ENCODE measurements at regions not wholly inside any gene's neighbourhood (a gene's known extent, or its start where the extent isn't known, plus 50 kb on each side); places are given as distances from the start of the nearest gene placed in this dataset.

DNA sequence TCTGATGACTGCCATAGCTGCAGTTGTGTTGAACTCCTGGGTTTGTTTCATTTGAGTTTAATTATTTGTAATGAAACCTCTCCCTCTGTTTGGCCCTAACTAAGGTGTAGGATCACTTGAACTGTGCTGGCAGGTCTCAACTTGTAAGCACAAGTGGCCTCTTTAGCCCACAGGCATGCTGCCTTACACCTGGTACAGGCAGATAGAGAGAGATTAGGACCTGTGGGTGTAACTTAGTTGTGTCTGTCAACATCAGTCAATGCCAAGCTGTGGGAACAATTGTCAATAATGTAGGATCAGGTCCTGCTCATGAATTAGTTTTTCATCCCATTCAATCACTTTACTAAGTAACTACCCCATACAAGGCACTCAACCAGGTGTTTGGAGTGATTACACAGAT lies 263.0 kb upstream of the G2E3 start:
- Histone ChIP-seq H3K36me3 (ENCODE audit: insufficient read depth, low read length) (no peaks in the 10 kb centered on the region), H3K9me3 (ENCODE audit: low read length) (no peaks in the 10 kb centered on the region), H3K4me3 (ENCODE audit: low read length) (no peak overlapping the region)

DNA sequence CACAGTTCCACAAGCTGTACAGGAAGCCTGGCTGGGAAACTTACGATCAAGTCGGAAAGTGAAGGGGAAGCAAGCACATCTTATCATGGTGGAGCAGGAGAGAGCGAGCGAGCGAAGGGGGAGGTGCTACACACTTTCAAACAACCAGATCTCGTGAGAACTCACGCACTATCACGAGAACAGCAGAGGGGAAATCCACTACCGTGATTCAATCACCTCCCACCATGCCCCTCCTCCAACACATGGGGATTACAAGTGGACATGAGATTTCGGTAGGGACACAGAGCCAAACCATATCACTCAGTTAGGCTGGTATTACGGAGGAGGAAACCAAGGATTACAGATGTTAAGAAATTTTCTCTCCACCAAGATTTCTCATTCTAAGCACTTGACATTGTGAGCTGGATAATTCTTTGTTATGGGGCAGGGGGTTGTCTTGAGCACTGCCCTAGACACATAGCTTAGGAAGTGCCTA lies 262.0 kb upstream of the G2E3 start:
- Histone ChIP-seq H3K27me3 (ENCODE audit: insufficient read depth, low read length) (no peaks in the 10 kb centered on the region), H3K4me3 (ENCODE audit: low read length) (no peak overlapping the region), H2AFZ (ENCODE audit: low read depth, low read length) (no peak overlapping the region), H3K36me3 (ENCODE audit: insufficient read depth, low read length) (no peaks in the 10 kb centered on the region), H3K4me1 (ENCODE audit: insufficient read depth, low read length) (peaks cover 5% of the 10 kb centered on the region), H3K9me3 (ENCODE audit: low read length) (no peaks in the 10 kb centered on the region)

More for the DNA sequence above, 263.0 kb upstream of the G2E3 start:
- H3K4me1 ChIP-seq (ENCODE audit: insufficient read depth, low read length) = peaks cover 5% of the 10 kb centered on the region
- H2AFZ ChIP-seq (ENCODE audit: low read depth, low read length) = no peak overlapping the region
- no peaks in the 10 kb centered on the region for H3K27me3 ChIP-seq (ENCODE audit: insufficient read depth, low read length)

DNA sequence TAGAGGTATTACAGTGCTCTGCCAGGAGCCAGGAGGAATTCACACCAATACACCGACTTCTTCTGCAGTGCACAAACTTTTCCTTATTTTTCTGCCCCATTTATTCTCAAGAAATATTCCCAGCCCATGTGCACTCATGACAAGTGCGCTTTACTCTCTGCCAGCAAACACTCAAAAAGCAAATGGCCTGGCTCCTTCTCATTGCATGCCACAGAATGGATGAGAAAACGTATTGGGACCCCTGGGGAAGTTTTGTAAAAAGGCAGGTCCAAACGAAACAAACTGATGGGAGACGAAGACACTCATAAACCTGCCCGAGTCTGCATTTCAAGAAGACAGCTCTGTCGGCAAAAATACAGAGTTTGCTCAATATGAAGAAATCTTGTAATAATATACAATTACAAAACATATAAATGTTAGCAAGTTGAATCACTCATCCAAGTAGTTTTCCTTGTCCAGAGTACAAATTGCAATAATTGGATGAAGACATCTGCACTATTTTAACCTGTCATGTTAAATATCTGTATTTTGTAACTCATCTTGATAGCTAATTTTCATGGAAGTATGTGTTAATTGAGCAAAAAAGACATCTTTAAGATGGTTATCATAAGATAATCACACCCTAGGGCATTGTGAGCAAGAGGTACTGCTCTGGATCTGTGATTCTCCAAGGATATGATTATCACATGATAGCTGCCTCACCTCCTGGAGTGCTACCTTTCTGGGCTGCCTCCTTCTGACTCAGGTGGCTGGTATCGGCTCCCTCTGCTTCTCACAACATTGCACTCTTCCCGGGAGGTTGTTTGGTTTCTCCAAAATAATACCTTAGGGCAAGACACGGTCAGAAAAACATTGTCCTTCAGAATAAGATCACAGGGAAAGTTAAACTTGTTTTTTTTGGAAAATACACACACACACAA lies 260.8 kb upstream of the G2E3 start:
- no peak overlapping the region for H2AFZ ChIP-seq (ENCODE audit: low read depth, low read length)
- no peaks in the 10 kb centered on the region for H3K9me3 ChIP-seq (ENCODE audit: low read length)
- H3K27me3 ChIP-seq (ENCODE audit: insufficient read depth, low read length) = no peaks in the 10 kb centered on the region
- no peak overlapping the region for H3K4me3 ChIP-seq (ENCODE audit: low read length)
- H3K36me3 ChIP-seq (ENCODE audit: insufficient read depth, low read length) = no peaks in the 10 kb centered on the region
- peaks cover 5% of the 10 kb centered on the region for H3K4me1 ChIP-seq (ENCODE audit: insufficient read depth, low read length)

DNA sequence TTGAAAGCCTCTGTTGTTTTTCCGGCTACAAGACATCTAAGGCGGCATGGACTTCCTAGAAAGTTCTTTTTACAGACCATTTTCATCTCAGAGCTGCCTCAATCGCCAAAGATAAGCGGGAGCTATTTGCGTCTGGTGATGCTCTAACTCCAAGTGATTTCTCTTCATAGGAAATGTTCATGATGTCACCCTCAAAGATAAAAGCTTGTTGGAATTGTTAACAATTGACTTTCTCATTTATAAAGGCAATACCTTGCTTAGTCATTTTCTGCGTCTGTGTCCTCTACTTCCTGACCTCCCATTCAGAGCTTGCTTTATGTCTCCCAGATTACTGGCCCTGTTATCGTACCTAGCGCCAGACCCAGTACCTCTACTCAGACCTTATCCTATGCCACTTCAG lies 259.0 kb upstream of the G2E3 start:
- Histone ChIP-seq H2AFZ (ENCODE audit: low read depth, low read length) (no peak overlapping the region), H3K36me3 (ENCODE audit: insufficient read depth, low read length) (no peaks in the 10 kb centered on the region), H3K4me1 (ENCODE audit: insufficient read depth, low read length) (peaks cover 6% of the 10 kb centered on the region), H3K4me3 (ENCODE audit: low read length) (no peak overlapping the region), H3K9me3 (ENCODE audit: low read length) (no peaks in the 10 kb centered on the region), H3K27me3 (ENCODE audit: insufficient read depth, low read length) (no peaks in the 10 kb centered on the region)

- no peaks in the 10 kb centered on the region for H3K9me3 ChIP-seq (ENCODE audit: low read length)
- H3K4me3 ChIP-seq (ENCODE audit: low read length) = no peak overlapping the region
- H3K27me3 ChIP-seq (ENCODE audit: insufficient read depth, low read length) = no peaks in the 10 kb centered on the region
- peaks cover 12% of the 10 kb centered on the region for H3K4me1 ChIP-seq (ENCODE audit: insufficient read depth, low read length)
- no peak overlapping the region for H2AFZ ChIP-seq (ENCODE audit: low read depth, low read length)
- no peaks in the 10 kb centered on the region for H3K36me3 ChIP-seq (ENCODE audit: insufficient read depth, low read length)
These were observed 255.6 kb upstream of the G2E3 start for GRCh38 chr14:30303350-30303749.

- H3K4me1 ChIP-seq (ENCODE audit: insufficient read depth, low read length) = peaks cover 7% of the 10 kb centered on the region
- no peak overlapping the region for H2AFZ ChIP-seq (ENCODE audit: low read depth, low read length)
- H3K27me3 ChIP-seq (ENCODE audit: insufficient read depth, low read length) = no peaks in the 10 kb centered on the region
- no peak overlapping the region for H3K4me3 ChIP-seq (ENCODE audit: low read length)
- H3K36me3 ChIP-seq (ENCODE audit: insufficient read depth, low read length) = no peaks in the 10 kb centered on the region
- no peaks in the 10 kb centered on the region for H3K9me3 ChIP-seq (ENCODE audit: low read length)
These were observed 253.6 kb upstream of the G2E3 start for GRCh38 chr14:30305346-30305745.

DNA sequence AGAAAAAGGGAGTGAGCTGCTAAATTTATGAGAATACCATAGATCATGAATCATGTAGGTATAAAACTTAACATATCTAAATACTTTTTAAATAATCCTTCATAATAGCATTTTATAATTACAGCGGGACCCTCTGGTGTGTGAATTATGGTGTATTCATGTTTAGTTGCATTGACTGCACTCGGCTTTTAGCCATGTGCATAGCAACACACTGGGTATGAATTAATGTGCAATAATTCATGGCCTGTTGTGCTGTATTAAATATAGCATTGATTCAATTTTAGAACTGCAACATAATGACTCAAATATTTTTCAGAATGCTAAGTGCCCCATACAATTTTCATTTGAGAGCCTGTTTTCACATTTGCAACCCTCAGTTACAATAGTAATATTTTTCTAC lies 249.6 kb upstream of the G2E3 start:
- no peaks in the 10 kb centered on the region for H3K9me3 ChIP-seq (ENCODE audit: low read length)
- no peaks in the 10 kb centered on the region for H3K36me3 ChIP-seq (ENCODE audit: insufficient read depth, low read length)
- no peak overlapping the region for H3K4me3 ChIP-seq (ENCODE audit: low read length)
- no peaks in the 10 kb centered on the region for H3K27me3 ChIP-seq (ENCODE audit: insufficient read depth, low read length)
- H2AFZ ChIP-seq (ENCODE audit: low read depth, low read length) = no peak overlapping the region
- H3K4me1 ChIP-seq (ENCODE audit: insufficient read depth, low read length) = peaks cover 7% of the 10 kb centered on the region

- Histone ChIP-seq H3K4me1 (ENCODE audit: insufficient read depth, low read length) (no peaks in the 10 kb centered on the region), H2AFZ (ENCODE audit: low read depth, low read length) (no peak overlapping the region), H3K4me3 (ENCODE audit: low read length) (no peak overlapping the region), H3K27me3 (ENCODE audit: insufficient read depth, low read length) (no peaks in the 10 kb centered on the region), H3K9me3 (ENCODE audit: low read length) (no peaks in the 10 kb centered on the region), H3K36me3 (ENCODE audit: insufficient read depth, low read length) (no peaks in the 10 kb centered on the region)
These were observed 246.7 kb upstream of the G2E3 start for GRCh38 chr14:30312214-30312613.

DNA sequence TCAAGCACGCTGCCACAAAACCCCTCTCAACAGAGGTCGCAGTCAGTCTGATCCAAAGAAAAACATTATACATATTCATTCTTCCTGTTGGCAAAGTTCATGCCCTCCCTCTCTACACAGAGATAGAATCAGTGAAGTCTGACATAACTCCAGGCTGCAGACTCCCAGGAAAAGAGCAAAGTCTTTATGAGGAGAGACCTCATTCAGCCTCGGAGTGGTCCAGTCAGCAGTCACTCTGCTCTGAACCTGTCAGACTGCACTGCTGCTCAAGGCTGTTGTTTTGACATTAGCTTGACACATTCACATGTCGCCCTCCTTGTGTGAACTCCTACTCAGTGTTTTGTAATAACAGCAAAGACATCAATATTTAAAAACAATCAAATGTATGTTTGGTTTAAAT lies 241.2 kb upstream of the G2E3 start:
- Histone ChIP-seq H3K9me3 (ENCODE audit: low read length) (no peaks in the 10 kb centered on the region), H3K4me3 (ENCODE audit: low read length) (no peak overlapping the region), H3K27me3 (ENCODE audit: insufficient read depth, low read length) (no peaks in the 10 kb centered on the region), H3K4me1 (ENCODE audit: insufficient read depth, low read length) (peaks cover 5% of the 10 kb centered on the region), H2AFZ (ENCODE audit: low read depth, low read length) (no peak overlapping the region), H3K36me3 (ENCODE audit: insufficient read depth, low read length) (no peaks in the 10 kb centered on the region)

- Histone ChIP-seq H3K36me3 (ENCODE audit: insufficient read depth, low read length) (no peaks in the 10 kb centered on the region), H3K9me3 (ENCODE audit: low read length) (no peaks in the 10 kb centered on the region), H3K4me1 (ENCODE audit: insufficient read depth, low read length) (peaks cover 1% of the 10 kb centered on the region), H3K4me3 (ENCODE audit: low read length) (no peak overlapping the region), H3K27me3 (ENCODE audit: insufficient read depth, low read length) (no peaks in the 10 kb centered on the region), H2AFZ (ENCODE audit: low read depth, low read length) (no peak overlapping the region)
These were observed 236.1 kb upstream of the G2E3 start for GRCh38 chr14:30322819-30323218.

DNA sequence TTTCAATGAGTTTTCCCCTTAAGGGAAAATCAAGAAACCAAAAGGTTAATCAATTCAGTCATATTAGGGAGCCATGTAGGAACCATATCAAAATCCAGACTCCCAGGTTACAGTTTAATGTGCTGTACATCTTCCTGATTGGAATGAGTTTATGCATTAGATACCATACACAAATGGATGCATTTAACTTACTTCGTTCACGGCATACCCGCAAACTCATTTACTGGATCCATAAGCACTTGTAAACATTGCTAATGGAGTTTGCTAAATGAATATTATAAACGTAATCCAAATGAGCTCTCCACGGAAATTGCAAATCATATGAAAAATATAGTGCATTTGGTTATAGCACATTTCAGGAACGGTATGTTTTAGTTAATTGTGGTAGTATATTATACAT lies 228.9 kb upstream of the G2E3 start:
- no peaks in the 10 kb centered on the region for H3K9me3 ChIP-seq (ENCODE audit: low read length)
- H3K36me3 ChIP-seq (ENCODE audit: insufficient read depth, low read length) = no peaks in the 10 kb centered on the region
- no peak overlapping the region for H3K4me3 ChIP-seq (ENCODE audit: low read length)
- H3K4me1 ChIP-seq (ENCODE audit: insufficient read depth, low read length) = no peaks in the 10 kb centered on the region
- no peak overlapping the region for H2AFZ ChIP-seq (ENCODE audit: low read depth, low read length)
- H3K27me3 ChIP-seq (ENCODE audit: insufficient read depth, low read length) = no peaks in the 10 kb centered on the region

DNA sequence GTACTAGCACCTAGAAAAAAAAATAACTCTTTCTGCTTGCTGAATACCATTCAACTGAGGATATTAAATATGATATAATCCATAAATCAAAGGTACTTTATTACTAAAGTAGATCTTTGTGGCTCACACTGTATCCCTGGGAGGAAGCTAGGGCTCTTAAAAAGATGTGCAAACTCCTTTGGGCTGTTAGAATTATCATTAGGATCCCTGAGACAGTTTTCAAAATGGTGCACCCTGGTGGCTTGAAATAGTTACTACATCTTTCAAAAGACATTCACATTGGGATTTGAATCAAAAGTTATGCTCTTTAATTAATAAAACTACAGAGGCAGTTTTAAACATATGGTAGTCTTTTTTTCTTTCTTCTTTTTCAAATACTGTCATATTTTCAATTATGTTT lies 228.5 kb upstream of the G2E3 start:
- Histone ChIP-seq H3K9me3 (ENCODE audit: low read length) (no peaks in the 10 kb centered on the region), H3K4me1 (ENCODE audit: insufficient read depth, low read length) (no peaks in the 10 kb centered on the region), H2AFZ (ENCODE audit: low read depth, low read length) (no peak overlapping the region), H3K4me3 (ENCODE audit: low read length) (no peak overlapping the region), H3K36me3 (ENCODE audit: insufficient read depth, low read length) (no peaks in the 10 kb centered on the region), H3K27me3 (ENCODE audit: insufficient read depth, low read length) (no peaks in the 10 kb centered on the region)

GRCh38 chr14:30331030-30331429 lies 227.9 kb upstream of the G2E3 start:
- Histone ChIP-seq H3K4me3 (ENCODE audit: low read length) (no peak overlapping the region), H3K36me3 (ENCODE audit: insufficient read depth, low read length) (no peaks in the 10 kb centered on the region), H2AFZ (ENCODE audit: low read depth, low read length) (no peak overlapping the region)

DNA sequence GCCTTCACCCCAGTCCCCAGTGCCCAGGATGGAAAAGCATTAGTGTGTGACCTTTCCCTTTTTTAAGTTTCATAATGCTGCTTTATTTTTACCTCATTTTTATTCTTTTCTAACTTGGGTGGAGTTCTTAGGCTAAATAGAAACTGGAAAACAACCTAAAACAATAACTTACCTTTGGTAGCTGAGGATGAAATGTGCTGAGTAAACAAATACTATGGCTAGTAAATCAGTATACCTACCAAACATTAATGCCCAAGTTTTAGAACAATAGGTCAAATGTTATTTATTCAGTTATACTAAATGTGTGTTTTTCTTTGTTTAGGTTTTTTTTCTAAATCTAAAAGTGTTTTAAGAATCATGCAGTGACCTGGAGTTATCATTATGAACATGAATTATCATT lies 226.6 kb upstream of the G2E3 start:
- no peak overlapping the region for H3K4me3 ChIP-seq (ENCODE audit: low read length)
- no peaks in the 10 kb centered on the region for H3K9me3 ChIP-seq (ENCODE audit: low read length)
- H2AFZ ChIP-seq (ENCODE audit: low read depth, low read length) = no peak overlapping the region
- H3K27me3 ChIP-seq (ENCODE audit: insufficient read depth, low read length) = no peaks in the 10 kb centered on the region
- no peaks in the 10 kb centered on the region for H3K4me1 ChIP-seq (ENCODE audit: insufficient read depth, low read length)
- no peaks in the 10 kb centered on the region for H3K36me3 ChIP-seq (ENCODE audit: insufficient read depth, low read length)

More at GRCh38 chr14:30331030-30331429, 227.9 kb upstream of the G2E3 start:
- Histone ChIP-seq H3K4me1 (ENCODE audit: insufficient read depth, low read length) (no peaks in the 10 kb centered on the region), H3K27me3 (ENCODE audit: insufficient read depth, low read length) (no peaks in the 10 kb centered on the region), H3K9me3 (ENCODE audit: low read length) (no peaks in the 10 kb centered on the region)
